ENCODE measurements at regions not wholly inside any gene's neighbourhood (a gene's known extent, or its start where the extent isn't known, plus 50 kb on each side); places are given as distances from the start of the nearest gene placed in this dataset.

DNA sequence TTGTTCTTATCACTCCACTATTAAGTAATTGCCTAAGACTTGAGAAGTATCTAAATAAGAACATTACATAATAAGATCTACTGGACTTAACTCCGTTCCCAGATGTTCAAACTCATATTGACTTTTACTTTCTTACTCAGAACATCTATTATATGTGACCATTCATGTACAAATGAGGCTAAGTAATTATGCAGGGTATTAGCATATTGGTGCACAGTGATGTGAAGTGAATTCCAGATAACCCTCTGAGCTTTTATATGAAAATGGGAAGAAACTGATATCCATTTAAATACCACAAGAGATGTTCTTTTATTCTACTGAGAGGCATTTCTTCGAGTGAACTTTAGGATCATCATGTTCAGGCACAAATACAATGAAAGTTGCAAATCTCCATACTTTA, 135.7 kb downstream of the ZPLD1 start:
- no peaks in the 10 kb centered on the region for H3K36me3 Mint-ChIP-seq (ENCODE audit: low read depth)
- intact Hi-C loops (cut with micrococcal nuclease), result no loop called here
- CTCF ChIA-PET, result no interaction called here
- no peaks in the 10 kb centered on the region for H3K9me3 Mint-ChIP-seq
- H3K27ac Mint-ChIP-seq, result no peak overlapping the region
- ATAC-seq (ENCODE audit: low read depth), result no peak
- no peak overlapping the region for H3K4me3 Mint-ChIP-seq
- TF ChIP-seq, protein P1, sequence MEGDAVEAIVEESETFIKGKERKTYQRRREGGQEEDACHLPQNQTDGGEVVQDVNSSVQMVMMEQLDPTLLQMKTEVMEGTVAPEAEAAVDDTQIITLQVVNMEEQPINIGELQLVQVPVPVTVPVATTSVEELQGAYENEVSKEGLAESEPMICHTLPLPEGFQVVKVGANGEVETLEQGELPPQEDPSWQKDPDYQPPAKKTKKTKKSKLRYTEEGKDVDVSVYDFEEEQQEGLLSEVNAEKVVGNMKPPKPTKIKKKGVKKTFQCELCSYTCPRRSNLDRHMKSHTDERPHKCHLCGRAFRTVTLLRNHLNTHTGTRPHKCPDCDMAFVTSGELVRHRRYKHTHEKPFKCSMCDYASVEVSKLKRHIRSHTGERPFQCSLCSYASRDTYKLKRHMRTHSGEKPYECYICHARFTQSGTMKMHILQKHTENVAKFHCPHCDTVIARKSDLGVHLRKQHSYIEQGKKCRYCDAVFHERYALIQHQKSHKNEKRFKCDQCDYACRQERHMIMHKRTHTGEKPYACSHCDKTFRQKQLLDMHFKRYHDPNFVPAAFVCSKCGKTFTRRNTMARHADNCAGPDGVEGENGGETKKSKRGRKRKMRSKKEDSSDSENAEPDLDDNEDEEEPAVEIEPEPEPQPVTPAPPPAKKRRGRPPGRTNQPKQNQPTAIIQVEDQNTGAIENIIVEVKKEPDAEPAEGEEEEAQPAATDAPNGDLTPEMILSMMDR (IDR thresholded peaks at IDR 0.05), result no peak
- peaks cover 5% of the 10 kb centered on the region for H3K27me3 Mint-ChIP-seq
- POLR2A ChIA-PET, result no interaction called here
- DNase-seq, result no peak
- no peaks in the 10 kb centered on the region for H3K4me1 Mint-ChIP-seq

DNA sequence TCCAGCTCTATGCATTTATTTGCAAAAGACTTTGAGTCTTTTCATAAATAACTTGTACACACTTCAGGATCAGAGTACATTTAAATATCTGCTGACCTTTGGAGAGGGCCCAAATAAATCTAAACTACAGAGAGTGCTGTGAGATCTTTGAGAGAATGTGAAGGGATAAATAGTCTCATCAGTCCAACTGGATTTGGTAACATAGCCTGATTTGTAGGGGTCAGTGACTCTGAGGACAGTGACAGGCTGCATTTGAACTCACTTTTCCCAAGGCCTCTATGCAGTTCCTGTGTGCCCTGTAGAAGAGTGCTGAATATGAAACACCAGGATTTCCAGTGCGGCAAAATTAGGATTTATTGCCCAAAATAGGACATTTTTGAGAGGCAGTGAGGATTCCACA, 136.2 kb downstream of the ZPLD1 start:
- DNase-seq (no peak), ATAC-seq (ENCODE audit: low read depth) (no peak)
- H3K27ac Mint-ChIP-seq, result no peak overlapping the region
- ChIA-PET CTCF (no interaction called here), POLR2A (no interaction called here)
- TF ChIP-seq, protein P1 (IDR thresholded peaks at IDR 0.05), result no peak
- no peaks in the 10 kb centered on the region for H3K4me1 Mint-ChIP-seq
- peaks cover 5% of the 10 kb centered on the region for H3K27me3 Mint-ChIP-seq
- H3K9me3 Mint-ChIP-seq, result no peaks in the 10 kb centered on the region
- intact Hi-C loops (cut with micrococcal nuclease), result no loop called here
- no peak overlapping the region for H3K4me3 Mint-ChIP-seq
- H3K36me3 Mint-ChIP-seq (ENCODE audit: low read depth), result no peaks in the 10 kb centered on the region

DNA sequence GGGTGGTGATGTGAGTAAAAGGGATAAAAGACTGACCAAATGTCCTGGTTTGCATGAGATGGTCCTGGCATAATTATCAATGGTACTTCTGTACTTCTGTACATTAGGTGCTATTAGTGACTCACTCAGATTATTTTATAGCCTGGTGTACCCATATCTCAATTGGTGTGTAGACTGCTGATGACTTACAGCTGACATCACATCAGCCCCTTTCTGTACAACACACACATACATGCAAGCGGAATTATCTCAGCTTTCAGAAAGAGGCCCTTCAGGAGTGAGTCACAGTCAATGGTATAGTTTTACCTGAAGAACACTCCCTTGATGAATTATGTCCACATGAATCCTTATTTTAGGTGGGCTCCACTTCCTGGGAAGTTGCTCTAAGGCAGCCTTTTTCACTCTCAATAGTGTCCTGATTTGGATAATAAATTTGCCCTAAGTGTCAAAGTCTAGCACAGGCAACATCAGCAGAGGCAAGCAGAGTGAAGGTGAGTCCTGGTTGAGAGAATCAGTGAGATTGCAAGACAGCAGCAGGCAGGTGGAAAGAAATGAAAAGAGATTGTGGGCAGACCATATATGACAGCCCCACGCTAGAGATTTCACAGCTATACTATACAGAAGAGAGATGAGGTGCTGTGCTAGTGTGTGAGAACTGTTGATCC, 137.0 kb downstream of the ZPLD1 start:
- H3K27ac Mint-ChIP-seq, result no peak overlapping the region
- CTCF ChIA-PET, result no interaction called here
- TF ChIP-seq, protein P1 (IDR thresholded peaks at IDR 0.05), result no peak

DNA sequence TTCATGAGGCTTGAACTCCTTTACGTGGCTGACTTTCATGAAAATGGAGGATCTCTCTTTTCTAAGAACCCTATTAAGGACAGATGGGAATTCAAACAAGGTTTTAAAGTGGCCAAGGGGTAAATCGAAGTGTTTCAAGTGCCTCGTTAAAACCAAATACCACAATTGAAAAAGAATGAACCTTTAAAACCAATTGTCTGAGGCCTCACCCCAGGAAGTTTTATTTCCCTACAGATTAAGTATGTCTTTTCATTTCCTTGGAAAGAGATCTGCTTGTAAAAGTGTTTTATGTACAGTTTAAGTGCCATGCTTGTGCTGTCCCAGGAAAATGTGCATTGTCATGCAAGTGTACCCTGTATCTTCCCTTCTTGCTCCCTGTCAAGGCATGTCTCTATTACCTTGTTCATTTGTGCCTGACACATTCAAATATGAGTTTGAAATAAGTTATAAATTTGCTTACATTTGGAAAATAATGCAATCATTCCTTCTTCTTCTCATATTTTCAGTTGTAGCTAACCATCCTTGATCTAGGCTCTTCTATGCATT, 138.7 kb downstream of the ZPLD1 start:
- ChIA-PET CTCF (no interaction called here), POLR2A (no interaction called here)
- no peak overlapping the region for H3K27ac Mint-ChIP-seq
- intact Hi-C loops (cut with micrococcal nuclease), result no loop called here
- no peak overlapping the region for H3K4me3 Mint-ChIP-seq
- H3K27me3 Mint-ChIP-seq, result peaks cover 4% of the 10 kb centered on the region
- no peaks in the 10 kb centered on the region for H3K4me1 Mint-ChIP-seq
- DNase-seq (no peak), ATAC-seq (ENCODE audit: low read depth) (no peak)
- no peaks in the 10 kb centered on the region for H3K36me3 Mint-ChIP-seq (ENCODE audit: low read depth)
- TF ChIP-seq, protein P1 (IDR thresholded peaks at IDR 0.05), result no peak
- no peaks in the 10 kb centered on the region for H3K9me3 Mint-ChIP-seq

More for the DNA sequence above, 137.0 kb downstream of the ZPLD1 start:
- H3K4me3 Mint-ChIP-seq, result no peak overlapping the region
- no peaks in the 10 kb centered on the region for H3K4me1 Mint-ChIP-seq
- intact Hi-C loops (cut with micrococcal nuclease), result no loop called here
- DNase-seq (no peak), ATAC-seq (ENCODE audit: low read depth) (no peak)
- POLR2A ChIA-PET, result no interaction called here
- no peaks in the 10 kb centered on the region for H3K36me3 Mint-ChIP-seq (ENCODE audit: low read depth)
- no peaks in the 10 kb centered on the region for H3K9me3 Mint-ChIP-seq
- H3K27me3 Mint-ChIP-seq, result peaks cover 5% of the 10 kb centered on the region

DNA sequence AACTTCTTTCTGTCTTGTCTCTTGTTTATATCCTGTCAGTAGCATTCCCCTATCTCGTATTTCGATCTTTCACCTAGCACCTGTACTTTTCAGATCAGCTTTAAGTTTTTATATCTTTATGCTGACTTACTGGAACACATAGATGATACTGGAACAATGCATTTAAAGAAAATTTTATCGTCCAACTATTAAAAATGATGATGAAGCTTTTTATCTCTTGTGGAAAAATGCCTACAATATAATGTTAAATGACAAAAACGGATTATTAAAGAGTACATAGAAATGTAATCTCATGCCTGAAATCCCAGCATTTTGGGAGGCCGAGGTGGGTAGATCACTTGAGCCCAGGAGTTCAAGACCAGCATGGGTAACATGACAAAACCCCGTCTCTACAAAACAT, 139.5 kb downstream of the ZPLD1 start:
- Mint-ChIP-seq H3K27me3 (peaks cover 4% of the 10 kb centered on the region), H3K27ac (no peak overlapping the region), H3K36me3 (ENCODE audit: low read depth) (no peaks in the 10 kb centered on the region), H3K9me3 (no peaks in the 10 kb centered on the region), H3K4me1 (no peaks in the 10 kb centered on the region), H3K4me3 (no peak overlapping the region)
- POLR2A ChIA-PET, result no interaction called here
- DNase-seq (no peak), ATAC-seq (ENCODE audit: low read depth) (no peak)
- TF ChIP-seq, protein P1 (IDR thresholded peaks at IDR 0.05), result no peak
- intact Hi-C loops (cut with micrococcal nuclease), result no loop called here
- CTCF ChIA-PET, result no interaction called here
